ENCODE measurements at regions not wholly inside any gene's neighbourhood (a gene's known extent, or its start where the extent isn't known, plus 50 kb on each side); places are given as distances from the start of the nearest gene placed in this dataset.

DNA sequence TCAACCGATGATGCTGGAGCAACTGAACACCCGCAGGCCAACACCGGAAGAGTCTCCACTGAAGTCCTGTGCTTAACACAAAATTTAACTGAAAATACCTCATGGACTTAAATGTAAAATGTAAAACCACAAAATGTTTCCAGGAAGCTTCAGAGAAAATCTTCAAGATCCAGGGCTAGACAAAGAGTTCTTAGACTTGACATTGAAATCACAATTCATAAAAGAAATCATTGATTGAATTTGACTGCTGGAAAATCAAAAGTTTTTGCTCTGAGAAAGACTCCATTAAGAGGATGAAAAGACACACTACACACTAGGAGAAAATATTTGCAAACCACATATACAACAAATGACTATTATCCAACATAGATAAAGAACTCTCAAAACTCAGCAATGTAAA is 234.7 kb upstream of the PPP2R2D start:
- TF ChIP-seq, protein P1, sequence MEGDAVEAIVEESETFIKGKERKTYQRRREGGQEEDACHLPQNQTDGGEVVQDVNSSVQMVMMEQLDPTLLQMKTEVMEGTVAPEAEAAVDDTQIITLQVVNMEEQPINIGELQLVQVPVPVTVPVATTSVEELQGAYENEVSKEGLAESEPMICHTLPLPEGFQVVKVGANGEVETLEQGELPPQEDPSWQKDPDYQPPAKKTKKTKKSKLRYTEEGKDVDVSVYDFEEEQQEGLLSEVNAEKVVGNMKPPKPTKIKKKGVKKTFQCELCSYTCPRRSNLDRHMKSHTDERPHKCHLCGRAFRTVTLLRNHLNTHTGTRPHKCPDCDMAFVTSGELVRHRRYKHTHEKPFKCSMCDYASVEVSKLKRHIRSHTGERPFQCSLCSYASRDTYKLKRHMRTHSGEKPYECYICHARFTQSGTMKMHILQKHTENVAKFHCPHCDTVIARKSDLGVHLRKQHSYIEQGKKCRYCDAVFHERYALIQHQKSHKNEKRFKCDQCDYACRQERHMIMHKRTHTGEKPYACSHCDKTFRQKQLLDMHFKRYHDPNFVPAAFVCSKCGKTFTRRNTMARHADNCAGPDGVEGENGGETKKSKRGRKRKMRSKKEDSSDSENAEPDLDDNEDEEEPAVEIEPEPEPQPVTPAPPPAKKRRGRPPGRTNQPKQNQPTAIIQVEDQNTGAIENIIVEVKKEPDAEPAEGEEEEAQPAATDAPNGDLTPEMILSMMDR (IDR thresholded peaks at IDR 0.05), result no peak
- no peak for TF ChIP-seq POLR2A (IDR thresholded peaks at IDR 0.05)

All from uterus (tissue), 2 donors.